Amniotic epithelial cell (primary cell): ENCODE measurements at regions not wholly inside any gene's neighbourhood (a gene's known extent, or its start where the extent isn't known, plus 50 kb on each side); places are given as distances from the start of the nearest gene placed in this dataset.

Experiments used
- DNase-seq: peaks from one replicate; pipeline ENCODE4 v3.0.0-alpha.2; 2010; ENCODE audit warnings: low read depth

DNA sequence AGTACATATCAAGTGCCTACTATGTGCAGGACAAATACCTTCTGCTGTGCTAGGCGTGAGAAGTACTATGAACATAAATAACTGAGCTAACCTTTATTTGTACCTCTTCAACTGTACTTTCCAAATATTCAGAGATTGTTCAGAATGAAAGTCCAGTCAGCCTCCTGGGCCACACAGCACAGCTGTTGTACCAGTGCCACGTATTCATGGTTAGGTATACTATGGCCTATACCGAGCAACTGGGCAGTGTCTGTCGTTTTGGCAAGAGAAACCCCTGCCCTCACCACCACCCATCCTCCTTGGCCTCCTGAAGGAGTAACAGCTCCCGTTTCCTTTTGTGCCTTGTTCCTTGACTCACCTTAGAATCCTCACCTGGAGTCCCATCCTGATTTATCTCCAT is 53.0 kb downstream of the RASSF10 start:
- DNase-seq = no peak

DNA sequence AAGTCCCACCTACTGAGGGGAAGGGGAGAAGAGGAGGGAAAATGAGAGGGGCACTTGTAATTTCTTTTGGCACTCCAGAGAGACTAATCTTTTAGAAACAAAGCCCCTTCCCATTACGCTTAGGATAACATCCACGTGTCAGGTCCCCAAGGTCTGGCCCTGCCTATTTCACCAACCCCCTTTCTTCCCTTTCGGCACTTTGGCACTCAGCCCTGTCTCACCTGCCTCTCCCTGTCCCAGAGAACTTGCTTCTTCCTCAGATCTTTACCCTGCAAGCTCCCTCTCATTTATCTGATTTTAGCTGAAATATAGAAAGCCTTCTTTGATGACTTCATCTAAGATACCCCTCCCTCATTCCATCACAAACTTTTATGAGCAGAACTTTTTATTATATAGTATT is 55.5 kb downstream of the RASSF10 start:
- DNase-seq = no peak

DNA sequence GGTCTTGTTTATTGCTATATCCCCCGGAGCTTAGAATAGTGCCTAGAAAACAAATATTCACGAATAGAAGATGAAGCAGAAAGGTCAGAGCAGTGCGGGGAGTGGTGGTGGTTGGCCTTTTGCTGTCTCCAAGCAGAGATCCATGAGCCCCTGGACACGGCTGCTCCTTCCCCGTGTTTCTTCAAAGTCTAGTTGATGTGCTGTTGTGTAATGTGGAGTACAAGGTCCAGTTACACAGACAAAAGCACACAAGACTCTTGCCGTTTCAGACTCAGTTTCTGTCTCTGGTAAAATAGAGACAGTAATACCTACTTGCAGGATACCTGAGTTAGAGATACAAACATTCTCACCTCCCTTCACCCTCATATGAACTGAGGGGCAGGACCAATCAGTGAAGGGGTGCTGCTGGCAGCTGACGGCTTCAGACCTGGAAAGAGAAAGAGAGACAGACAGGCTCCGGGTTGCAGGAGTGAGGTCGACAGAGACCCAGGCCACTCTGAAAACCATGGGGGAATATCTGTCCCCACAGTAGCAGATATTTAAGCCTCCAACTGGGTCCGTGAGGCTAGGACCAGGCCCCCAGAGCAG is 56.2 kb downstream of the RASSF10 start:
- no peak for DNase-seq

DNA sequence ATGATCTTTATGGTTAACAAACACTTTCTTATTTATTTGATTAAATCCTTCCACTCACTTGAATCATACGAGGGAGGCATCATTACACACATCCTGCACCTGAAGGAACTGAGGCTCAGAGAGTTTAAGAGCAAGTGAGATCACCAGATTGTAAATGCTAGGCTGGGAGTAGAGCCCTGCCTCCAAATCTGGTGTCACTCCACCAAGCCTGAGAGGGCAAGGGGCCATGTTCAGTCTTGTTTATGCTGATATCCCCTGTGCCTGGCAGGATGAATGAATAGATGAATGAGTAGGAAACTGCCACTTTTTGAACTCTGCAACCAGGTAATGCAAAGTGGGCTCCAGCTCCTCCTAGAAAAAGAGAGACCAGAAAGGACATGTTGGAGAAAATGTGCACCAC is 59.1 kb downstream of the RASSF10 start:
- no peak for DNase-seq

DNA sequence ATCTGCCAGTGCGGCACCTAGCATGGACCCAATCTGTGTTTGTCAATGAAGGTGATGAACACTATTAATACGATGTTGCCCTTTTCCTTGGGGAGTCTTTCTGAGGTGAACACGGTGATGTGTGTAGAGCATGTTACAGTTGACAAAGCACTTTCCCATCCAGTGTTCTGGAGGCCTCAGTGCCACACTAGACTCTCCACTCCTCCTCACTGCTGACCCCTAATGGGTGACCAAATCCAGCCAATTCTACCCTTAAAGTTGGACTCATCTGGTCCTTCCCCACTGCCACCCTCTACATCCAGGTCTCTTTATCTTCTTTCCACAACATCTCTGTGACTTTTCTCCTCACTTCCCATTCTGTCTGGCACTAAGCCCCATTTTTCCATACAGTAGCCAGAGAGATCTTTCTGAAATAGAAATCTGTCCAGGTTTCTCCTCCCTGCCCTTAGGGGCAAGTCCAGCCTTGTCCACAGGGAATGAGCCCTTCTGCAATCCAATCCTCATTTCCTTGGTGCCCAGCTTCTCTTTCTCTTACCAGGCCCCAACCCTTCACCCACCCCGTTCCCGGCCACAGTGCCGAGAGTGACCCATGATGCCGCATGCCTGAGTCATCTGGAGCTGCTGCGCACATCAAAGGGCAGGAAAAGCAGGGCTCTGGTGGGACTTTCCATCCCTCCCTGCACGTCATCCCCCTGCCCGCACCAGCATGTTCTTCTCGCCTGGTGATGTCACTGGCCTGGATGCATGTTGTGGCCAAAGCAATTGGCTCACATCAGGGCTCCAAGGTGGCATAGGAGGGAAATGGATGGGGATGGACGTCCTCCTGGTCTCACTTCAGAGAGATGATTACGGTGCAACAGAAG is 64.2 kb downstream of the RASSF10 start:
- peak; percentile 26 for DNase-seq

DNA sequence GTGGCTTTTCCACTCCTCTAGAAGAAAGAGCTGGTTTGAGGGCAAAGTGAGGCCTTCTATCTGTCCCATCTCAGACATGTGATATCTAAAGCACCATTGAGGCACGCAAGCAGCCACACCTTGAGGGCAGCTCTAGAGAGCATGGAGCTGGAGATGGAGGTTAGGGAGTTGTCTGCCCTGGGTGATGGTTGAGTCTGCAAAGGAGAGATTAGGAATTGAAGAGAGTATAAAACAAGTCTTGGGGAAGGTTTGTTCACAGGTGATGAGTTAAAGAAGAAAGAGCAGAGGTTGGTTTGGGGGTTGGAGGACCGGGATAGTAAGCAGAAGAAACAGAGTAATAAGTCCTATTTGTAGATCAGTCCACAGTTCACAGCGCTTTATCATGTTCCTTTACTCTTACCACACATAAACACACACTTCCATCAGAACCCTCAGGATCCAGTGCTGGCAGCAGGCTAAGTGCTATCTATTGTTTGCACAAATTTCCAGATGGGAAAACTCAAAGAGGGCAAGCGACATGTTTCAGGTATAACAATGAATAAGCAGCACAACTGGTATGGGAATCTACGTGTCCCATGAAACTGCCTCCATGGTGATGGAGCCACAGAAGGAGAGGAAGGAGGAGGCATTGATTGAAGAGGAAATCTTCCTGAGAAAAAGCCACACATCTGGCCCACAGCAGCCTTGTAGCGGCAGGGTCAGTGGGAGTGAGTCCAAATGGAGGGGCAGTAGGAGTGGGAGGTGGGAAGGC is 65.8 kb downstream of the RASSF10 start:
- DNase-seq = no peak

DNA sequence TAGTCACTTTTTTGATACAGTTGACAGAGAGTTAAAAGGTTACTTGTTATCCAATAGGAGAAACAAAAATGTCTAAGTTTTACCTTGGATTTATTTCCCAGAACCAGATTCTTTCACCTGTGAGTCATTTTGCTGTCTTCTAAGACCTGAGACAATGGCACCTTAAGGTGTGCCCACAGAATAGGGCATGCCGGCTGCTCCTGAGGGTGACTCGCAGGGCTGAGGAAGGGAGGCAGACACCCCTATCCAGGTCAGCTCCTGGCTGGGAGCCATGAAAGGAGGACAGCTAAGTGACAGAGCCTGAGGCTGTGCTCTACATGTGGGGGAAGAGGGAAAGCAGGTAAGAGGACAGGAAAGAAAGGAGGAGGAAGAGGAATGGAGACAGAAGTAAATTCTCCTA is 67.8 kb downstream of the RASSF10 start:
- DNase-seq = no peak

DNA sequence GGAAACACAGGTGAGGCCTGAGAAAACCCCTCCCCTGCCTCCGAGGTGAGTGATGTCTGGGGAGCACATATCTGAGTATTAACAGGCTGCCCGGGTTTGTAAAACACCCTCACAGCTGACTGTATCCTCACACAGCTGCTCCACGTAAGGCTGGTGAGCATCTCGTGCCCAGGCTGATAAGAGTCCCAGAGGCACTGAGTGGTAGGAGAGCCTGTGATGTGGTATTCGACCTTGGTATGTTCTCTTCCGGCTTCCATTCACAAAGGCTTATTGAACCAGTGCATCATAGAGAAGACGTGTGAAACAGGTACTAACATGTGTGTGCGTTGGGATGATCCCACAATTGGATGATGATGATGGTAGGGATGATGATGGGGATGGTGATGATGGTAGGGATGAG is 71.7 kb downstream of the RASSF10 start:
- DNase-seq = no peak

DNA sequence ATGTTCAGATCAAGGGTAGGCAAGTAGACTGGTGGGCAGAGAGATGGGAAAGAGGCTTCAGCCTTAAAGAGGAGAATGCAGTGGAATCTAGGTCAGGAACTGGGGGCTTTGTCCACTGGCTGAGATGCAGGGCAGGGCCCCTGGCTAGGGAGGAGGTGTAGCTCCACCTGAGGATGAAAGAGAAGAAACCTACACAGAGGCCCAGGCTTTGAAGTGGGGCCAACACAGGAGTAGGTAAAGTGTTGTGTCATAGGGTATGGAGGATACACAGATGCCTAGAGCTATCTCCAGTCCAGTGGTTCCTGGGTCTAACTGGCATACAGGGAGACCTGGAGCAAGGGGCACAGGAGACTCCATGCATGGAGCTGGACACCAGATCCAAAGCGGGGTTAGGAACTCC is 73.5 kb downstream of the RASSF10 start:
- no peak for DNase-seq

DNA sequence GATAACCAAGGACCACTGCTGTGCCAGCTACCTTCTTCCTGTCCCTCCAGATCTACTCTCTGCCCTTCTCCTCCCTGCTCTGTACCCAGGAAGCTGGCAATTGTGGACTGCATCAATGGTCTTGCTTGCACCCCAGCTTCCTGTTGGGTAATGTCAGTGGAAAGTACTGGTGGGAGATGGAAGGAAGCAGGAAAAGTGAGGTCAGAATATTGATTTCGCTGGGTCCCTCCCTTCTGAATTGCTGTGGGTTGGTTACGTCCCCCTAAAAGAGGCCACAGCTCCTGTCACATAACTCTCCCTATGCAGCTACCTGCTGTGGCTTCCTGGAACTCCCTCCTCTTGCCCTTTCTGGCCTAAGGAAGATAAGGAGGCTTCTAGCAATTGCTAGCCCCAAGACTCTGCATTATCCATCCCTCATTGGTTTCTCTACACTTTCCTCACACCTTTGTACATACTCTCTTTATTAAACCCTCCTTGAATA is 81.2 kb downstream of the RASSF10 start:
- DNase-seq = no peak

DNA sequence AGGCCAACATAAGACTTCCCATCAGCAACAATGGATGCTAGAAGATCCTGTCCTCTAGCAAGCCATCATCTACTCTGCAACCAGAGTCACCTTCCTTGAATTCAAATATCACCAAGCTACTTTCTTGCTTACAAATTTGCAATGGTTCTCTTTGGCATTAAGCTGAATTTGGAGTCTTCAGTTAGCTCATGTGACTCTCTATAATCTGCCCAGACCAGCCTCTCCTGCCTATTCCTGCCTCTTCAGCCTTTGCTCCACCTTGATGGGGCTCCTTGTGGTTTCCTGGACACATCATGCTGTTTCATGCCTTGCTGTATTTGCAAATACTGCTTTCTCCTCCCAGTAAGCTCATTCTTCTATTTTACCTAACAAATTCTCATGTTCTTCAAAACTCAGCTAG is 82.3 kb downstream of the RASSF10 start:
- no peak for DNase-seq

DNA sequence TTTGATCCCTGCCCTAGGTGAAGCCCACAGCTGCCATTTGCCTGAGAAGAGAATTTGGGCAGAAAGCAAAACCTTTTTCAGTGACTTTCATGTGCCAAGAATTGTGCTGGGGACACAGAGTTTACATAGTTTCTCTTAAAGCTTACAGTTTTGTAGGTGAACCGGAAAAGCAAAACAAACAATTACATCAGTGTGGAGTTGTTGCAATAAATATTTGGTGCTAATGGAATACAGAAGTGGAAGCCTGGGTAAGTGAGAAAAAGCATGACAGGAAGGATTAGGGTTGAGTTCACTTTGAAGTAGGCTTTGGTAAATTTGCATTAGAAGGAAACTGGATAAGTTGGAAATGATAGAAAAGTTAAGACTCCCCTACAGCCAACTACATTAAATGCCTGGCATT is 82.7 kb downstream of the RASSF10 start:
- DNase-seq = no peak

DNA sequence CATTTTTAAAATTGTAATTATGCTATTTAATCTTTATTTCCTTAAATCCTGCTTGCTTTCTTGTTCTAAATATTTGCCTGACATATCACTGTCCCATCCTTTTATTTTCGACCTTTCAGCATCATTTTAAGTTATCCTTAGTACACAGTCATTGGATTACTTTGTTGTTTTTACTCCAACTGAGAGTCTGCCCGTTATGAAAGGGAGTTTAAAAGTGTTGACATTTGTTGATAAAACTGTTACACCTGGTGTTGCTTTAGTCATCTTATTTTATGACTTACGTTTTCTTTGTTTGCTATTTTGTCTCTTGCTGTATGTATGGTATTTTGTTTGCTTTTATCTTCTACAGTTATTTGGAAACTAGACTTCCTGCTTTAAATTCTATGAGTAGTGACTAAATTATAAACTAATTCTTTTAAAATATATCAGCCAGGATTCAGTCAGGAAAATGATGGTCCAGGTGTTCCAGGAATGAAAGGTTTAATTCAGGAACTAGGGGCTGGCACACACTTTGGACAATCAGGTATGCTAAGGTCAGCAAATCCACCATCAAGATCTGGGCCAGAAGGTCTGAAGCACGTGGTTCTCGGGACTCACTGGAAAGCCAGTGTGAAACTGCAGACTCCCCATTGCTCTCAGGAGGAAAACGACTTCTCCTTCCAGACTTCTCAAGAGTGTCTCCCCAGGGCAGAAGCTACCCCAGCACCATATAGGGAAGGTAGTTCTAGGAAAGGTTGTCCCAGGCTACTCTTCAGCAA is 86.0 kb downstream of the RASSF10 start:
- DNase-seq = no peak

DNA sequence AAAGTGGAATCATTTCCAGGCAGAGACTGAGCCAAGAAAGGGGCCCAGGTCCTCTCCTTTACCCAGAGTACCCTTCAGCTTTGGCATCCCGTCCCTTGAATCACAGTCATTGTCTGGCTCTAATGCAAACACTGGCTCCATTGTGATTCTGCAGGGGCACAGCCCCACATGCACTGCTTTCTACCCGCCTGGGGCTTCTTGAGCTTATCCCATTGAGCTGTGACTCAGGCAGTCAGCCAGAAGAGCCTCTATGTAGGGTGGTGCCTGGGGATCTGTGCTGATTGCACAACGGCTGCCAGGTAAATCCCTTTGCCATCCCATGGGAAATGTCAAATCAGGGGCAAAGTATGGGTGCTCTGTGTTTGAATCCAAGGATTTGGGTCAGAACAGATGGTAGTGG is 88.9 kb downstream of the RASSF10 start:
- no peak for DNase-seq

DNA sequence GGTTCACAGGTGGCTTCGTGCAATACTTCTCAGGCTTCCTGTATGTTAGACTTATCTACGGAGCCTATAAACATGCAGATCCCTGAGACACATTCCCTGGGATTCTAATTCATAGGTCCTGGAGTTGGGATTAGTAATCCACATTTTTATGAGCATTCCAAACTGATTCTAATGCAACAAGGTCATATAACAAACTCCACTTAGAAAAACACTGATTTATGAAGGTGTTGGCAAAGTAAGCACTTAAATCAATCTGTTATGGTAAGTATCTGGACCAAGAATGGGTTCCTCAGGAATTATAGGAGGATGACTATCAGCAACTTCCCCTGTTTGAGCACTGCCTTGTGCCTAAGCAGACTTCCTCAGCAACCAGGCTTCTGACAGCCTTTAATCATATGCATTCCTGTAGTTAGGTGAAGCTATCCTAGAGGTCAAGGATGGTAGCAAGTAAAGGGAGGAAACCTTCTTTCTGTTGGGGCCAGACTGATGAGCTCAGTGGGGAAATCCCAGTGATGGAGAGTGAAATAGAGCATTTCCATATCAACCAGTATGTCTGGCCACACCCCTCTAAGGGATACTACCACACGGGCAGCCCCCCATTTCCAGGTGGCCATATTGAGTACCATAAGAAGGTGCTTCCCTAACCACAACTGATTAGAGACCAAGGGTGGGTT is 89.6 kb downstream of the RASSF10 start:
- DNase-seq = no peak

DNA sequence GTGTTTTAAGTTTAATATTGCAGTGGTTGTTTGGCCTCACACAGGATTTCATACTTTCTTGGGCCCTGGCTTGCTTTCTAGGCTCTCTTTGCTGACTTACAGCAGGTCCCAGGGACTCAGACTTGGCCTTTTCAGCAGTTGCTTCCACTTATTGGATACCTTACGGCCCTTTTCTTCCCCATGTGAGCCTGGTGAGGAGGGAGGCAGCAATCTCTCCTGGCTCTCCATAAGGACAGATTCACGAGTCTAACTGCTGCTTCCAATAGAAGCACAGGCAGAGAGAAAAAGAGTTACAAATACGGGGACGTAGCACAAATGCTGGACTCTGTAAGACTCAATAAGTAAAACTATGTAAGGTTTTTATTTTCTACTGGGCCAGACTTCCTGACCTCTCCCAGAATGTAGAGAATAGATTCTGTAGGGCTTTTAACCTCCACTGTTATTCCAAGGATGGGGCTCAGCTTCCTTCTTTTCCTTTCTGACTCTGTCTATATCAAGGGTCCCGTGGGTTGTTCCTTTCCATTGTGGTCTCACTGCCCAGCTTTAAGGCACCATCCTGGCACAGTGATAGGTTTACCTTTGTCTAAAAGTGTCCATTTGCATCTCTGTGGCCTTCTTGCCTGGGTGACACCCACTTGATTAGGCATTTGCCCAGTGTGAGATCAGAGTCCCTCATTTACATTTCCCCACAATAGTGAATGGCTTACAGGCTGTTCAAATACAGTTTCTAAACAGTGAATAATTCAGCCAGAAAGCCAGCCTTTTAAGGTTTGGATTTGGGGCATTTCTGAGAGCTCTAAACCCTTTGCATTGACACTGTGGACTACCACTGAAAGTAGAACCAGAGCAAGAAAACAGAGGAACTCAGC is 92.8 kb downstream of the RASSF10 start:
- DNase-seq = no peak

DNA sequence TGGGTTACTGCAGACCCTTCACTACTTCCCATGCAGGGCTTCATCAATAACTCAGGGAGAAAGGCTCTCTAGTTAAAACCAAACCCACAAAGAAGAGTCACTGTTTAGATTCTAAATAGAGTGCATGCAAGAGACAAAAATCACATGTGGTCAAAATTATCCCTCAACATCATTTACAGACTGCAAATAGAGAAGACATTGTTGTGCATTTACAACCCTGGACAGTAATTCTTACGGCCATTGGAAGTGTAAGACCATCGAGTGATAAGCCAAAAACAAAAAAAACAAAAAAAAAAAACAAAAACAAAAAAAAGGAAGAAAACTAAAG is 93.4 kb downstream of the RASSF10 start:
- DNase-seq = no peak

DNA sequence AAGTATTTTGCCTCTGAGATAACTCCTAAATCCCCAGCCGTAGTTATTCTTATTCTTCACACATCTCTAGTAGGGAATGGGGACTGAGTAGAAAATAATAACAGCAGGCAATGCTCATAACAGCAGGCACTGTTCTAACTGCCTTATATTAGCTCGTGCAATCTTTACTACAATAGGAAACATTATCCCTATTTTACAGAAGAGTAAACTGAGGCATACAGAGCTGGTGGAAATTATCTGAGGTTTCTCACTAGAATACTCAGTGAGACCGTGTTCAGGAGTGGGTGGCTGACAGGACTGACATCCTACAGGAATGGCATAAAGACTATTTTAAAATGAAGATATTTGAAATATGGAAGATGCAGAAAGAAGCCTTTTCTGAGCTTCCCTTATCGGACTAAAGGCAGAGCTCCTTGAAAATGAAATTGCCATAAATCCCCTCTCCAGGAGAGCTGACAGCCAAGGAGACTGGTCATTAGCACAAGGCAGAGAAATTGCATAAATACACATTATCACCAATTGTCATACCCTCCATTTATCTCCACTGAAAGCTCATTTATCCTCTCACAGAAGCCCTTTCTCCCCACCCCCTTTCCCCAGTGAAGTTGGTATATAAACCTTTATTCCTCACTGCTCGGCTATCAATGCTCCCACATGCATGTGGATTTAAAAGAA is 93.9 kb downstream of the RASSF10 start:
- DNase-seq = no peak

DNA sequence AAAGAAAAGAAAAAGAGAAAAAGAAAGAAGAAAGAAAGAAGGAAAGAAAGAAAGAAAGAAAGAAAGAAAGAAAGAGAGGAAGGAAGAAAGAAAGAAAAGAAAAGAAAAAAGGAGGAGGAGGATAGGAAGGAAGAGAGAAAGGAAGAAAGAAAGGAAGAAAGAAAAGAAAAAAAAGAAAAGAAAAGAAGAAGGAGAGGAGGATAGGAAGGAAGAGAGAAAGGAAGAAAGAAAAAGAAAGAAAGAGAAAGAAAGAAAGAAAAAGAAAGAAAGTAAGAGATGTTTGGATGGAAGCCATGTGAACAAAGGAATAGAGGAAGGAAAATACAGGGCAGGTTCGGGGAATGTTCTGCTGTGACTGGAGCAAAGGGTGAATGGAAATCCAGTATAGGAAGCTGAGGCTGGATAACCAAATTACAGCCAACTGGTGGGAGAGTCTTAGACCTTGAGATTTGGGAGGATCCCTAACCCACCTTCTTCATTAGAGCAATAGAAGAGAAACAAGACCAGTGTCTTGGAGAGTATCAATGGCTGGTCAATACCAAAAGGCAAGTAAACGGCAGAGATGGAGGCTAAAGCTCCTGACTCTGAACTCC is 94.9 kb downstream of the RASSF10 start:
- DNase-seq = no peak
